ENCODE measurements at regions not wholly inside any gene's neighbourhood (a gene's known extent, or its start where the extent isn't known, plus 50 kb on each side); places are given as distances from the start of the nearest gene placed in this dataset.

DNA sequence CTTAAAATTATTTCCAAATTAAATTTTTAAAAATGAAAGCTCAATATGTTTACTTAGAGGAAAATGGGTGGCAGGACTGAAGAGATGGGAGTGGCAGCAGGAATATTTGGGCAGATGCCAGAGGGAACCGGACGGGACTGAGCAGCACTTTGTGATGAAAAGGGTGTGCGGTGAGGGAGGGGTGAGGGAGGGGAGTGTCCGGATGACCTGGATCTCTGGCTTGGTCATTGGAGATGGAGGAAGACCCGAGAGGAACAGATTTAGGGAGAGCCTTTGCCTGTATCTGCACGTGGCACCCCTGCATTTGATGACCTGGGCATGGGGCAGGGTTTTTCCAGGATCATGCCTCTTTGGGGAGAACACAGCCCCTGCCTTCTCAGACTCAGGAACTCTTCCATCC is 201.1 kb upstream of the MVB12B start:
- H3K14ac ChIP-seq (ENCODE audit: insufficient read length): no peak overlapping the region
- no peak overlapping the region for H4K5ac ChIP-seq (ENCODE audit: insufficient read length, low read depth, low read length)
- POLR2A ChIA-PET (ENCODE audit: partially characterized antibody): no interaction called here
- H2AK5ac ChIP-seq (ENCODE audit: low read depth, low read length): no peak overlapping the region
- CTCF ChIA-PET (ENCODE audit: partially characterized antibody): no interaction called here
- FAIRE-seq: no peak
- H3K23ac ChIP-seq (ENCODE audit: insufficient read length): no peak overlapping the region
- no peak overlapping the region for H2BK12ac ChIP-seq (ENCODE audit: low read depth, low read length)
- no peak overlapping the region for H2BK120ac ChIP-seq (replicated peaks; ENCODE audit: low read depth, low read length)
- H2BK20ac ChIP-seq (ENCODE audit: low read length): no peak overlapping the region
- H3K9ac ChIP-seq (replicated peaks in 1 of 4; ENCODE audit: extremely low read depth in 1 of 4, low read depth in 3 of 4, low read length in 3 of 4): no peak overlapping the region
- no peak overlapping the region for H3K4ac ChIP-seq (replicated peaks; ENCODE audit: insufficient read length, low read depth, low read length)
- no peaks in the 10 kb centered on the region for H3K36me3 ChIP-seq (ENCODE audit: control insufficient read depth in 2 of 4, insufficient read depth in 4 of 4, low read length in 3 of 4)
- H4K91ac ChIP-seq (replicated peaks; ENCODE audit: insufficient read length, low read length): no peak overlapping the region
- no peaks in the 10 kb centered on the region for H3K9me3 ChIP-seq (ENCODE audit: insufficient read depth in 2 of 2, low read depth in 1 of 2, low read length in 1 of 2)
- H2BK5ac ChIP-seq (ENCODE audit: low read depth, low read length): no peak overlapping the region
- H3K27me3 ChIP-seq (replicated peaks in 1 of 4; ENCODE audit: control insufficient read depth in 3 of 4, extremely low read depth in 1 of 4, insufficient read depth in 3 of 4, low read length in 3 of 4): no peaks in the 10 kb centered on the region
- H3K4me1 ChIP-seq (replicated peaks in 1 of 4; ENCODE audit: control insufficient read depth in 3 of 4, insufficient read depth in 4 of 4, low read length in 3 of 4): no peaks in the 10 kb centered on the region; a peak in 1 of 7 replicates
- no peak overlapping the region for H3K4me2 ChIP-seq (ENCODE audit: insufficient read depth in 1 of 2, low read depth in 2 of 2, low read length in 2 of 2)
- H4K20me1 ChIP-seq (replicated peaks in 1 of 2; ENCODE audit: control insufficient read depth in 1 of 2, insufficient read depth in 2 of 2, low read length in 2 of 2): no peaks in the 10 kb centered on the region
- no peaks in the 10 kb centered on the region for H3K79me1 ChIP-seq (ENCODE audit: low read depth, low read length)
- no peak overlapping the region for H3K4me3 ChIP-seq (ENCODE audit: extremely low read depth in 1 of 4, insufficient read depth in 2 of 4, low read depth in 3 of 4, low read length in 4 of 4)
- no peaks in the 10 kb centered on the region for H3K79me2 ChIP-seq (ENCODE audit: control insufficient read depth in 1 of 2, insufficient read depth in 2 of 2, low read length in 2 of 2)
- no peak overlapping the region for H2AFZ ChIP-seq (ENCODE audit: low read length)
- no peak for DNase-seq (ENCODE audit: low read depth in 1 of 2, low spot score in 2 of 2)
- H3K18ac ChIP-seq (ENCODE audit: extremely low read depth, low read length): no peak overlapping the region
- no peak overlapping the region for H3K56ac ChIP-seq (replicated peaks; ENCODE audit: insufficient read length, low read depth, low read length)
- H3K27ac ChIP-seq (ENCODE audit: low read depth, low read length): no peak overlapping the region
- H4K8ac ChIP-seq (ENCODE audit: extremely low read depth, insufficient read depth, low read length): no peak overlapping the region
- no peaks in the 10 kb centered on the region for H3K23me2 ChIP-seq (ENCODE audit: low read depth, low read length)
- WGBS, 2 experiments (ENCODE audit: extremely low coverage in 1 of 2, insufficient coverage in 1 of 2, insufficient read length in 1 of 2, insufficient replicate concordance in 2 of 2, low coverage in 1 of 2, low lambda C conversion rate in 2 of 2, missing lambda C conversion rate in 1 of 2): 89% methylated on average over 3 of the region's 6 CpGs; no CpG with 5 or more reads in 1 of the 2 experiments
- H2BK15ac ChIP-seq (ENCODE audit: low read length): no peak overlapping the region
- TF ChIP-seq TCF12 (IDR thresholded peaks at IDR 0.05; ENCODE audit: low read depth, low read length): no peak
- TF ChIP-seq CTBP2 (IDR thresholded peaks at IDR 0.05; ENCODE audit: borderline replicate concordance, insufficient read depth, insufficient read length, low read length): no peak
- no peak for TF ChIP-seq TAF1 (IDR thresholded peaks at IDR 0.05; ENCODE audit: low read depth, low read length)
- no peak for TF ChIP-seq CHD1 (IDR thresholded peaks at IDR 0.05; ENCODE audit: low read depth, low read length)
- TF ChIP-seq SIRT6 (IDR thresholded peaks at IDR 0.05; ENCODE audit: low read length): no peak
- TF ChIP-seq NANOG (IDR thresholded peaks at IDR 0.05; ENCODE audit: insufficient read depth, low read depth, low read length, poor library complexity, severe bottlenecking): no peak
- TF ChIP-seq SP4 (IDR thresholded peaks at IDR 0.05; ENCODE audit: low read length): no peak
- no peak for TF ChIP-seq SIX5 (IDR thresholded peaks at IDR 0.05; ENCODE audit: low read depth, low read length)
- TF ChIP-seq TAF7 (optimal IDR thresholded peaks at IDR 0.05; ENCODE audit: borderline replicate concordance, low read depth, low read length): no peak
